Activated CD8-positive, alpha-beta T cell treated with anti-CD3 and anti-CD28 coated beads for 36 hours (primary cell): ENCODE measurements at regions not wholly inside any gene's neighbourhood (a gene's known extent, or its start where the extent isn't known, plus 50 kb on each side); places are given as distances from the start of the nearest gene placed in this dataset.

ENCODE experiments used
- ATAC-seq: fragments of 200-7000 bp; cut with Tn5 transposase; one replicate; pipeline ENCODE4 v1.10.0; 2021; ENCODE audit warnings: mild to moderate bottlenecking, moderate library complexity
- CTCF ChIA-PET: fragments of 350-600 bp; sonication (Branson Sonifier 250); formaldehyde crosslinking; loops from one replicate; lab custom pipeline; 2021; ENCODE audit warnings: antibody characterized with exemption; lab: Charles Lee
- POLR2A ChIA-PET: fragments of 350-600 bp; sonication (Branson Sonifier 250); formaldehyde crosslinking; loops from one replicate; lab custom pipeline; 2021; ENCODE audit warnings: antibody characterized with exemption; lab: Charles Lee
- DNase-seq: peaks from one replicate; pipeline ENCODE4 v3.0.0-alpha.2; 2020
- H3K27ac Mint-ChIP-seq: one replicate; pipeline ENCODE4 v1.8.0; 2021; ENCODE audit warnings: mild to moderate bottlenecking, mixed read lengths
- H3K27me3 Mint-ChIP-seq: one replicate; pipeline ENCODE4 v1.8.0; 2021; ENCODE audit warnings: mixed read lengths
- H3K36me3 Mint-ChIP-seq: one replicate; pipeline ENCODE4 v1.8.0; 2021; ENCODE audit warnings: low read depth, mixed read lengths
- H3K4me1 Mint-ChIP-seq: one replicate; pipeline ENCODE4 v1.8.0; 2021; ENCODE audit warnings: low read depth, mixed read lengths
- H3K4me3 Mint-ChIP-seq: one replicate; pipeline ENCODE4 v1.8.0; 2021; ENCODE audit warnings: mild to moderate bottlenecking, moderate library complexity, mixed read lengths
- H3K9me3 Mint-ChIP-seq: one replicate; pipeline ENCODE4 v1.8.0; 2021; ENCODE audit warnings: mixed read lengths
- intact Hi-C: fragments of 100-400 bp; cut with micrococcal nuclease; formaldehyde crosslinking; loops from one replicate; pipeline ENCODE4 v1.10.0; 2022
- TF ChIP-seq, protein P1 (sequence below): fragments of 200-600 bp; IDR thresholded peaks from one replicate; pipeline ENCODE4 v1.8.0; 2022; ENCODE audit warnings: antibody characterized with exemption, mild to moderate bottlenecking

- no peaks in the 10 kb centered on the region for H3K9me3 Mint-ChIP-seq
Measured at GRCh38 chr11:15699978-15700377, 585.3 kb downstream of the INSC start.

DNA sequence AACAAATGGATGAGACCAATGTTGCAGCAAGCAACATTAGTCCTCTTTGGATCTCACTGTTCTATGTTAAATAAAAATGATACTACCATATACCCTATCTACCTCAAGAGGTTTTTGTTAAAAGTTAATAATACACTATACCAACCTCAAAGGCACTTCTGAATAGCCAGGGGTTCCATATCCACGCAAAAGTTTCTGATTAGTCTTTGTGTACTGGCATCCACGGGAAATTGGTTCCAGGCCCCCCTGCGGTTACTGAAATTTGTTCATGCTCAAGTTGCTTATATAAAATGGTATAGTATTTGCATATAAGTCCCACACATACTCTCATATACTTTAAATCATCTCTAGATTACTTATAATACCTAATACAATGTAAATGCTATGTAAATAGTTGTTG, 585.7 kb downstream of the INSC start:
- no peaks in the 10 kb centered on the region for H3K36me3 Mint-ChIP-seq
- no peak for DNase-seq
- CTCF ChIA-PET, result no interaction called here
- ATAC-seq, result no peak
- peaks cover 2% of the 10 kb centered on the region for H3K27me3 Mint-ChIP-seq
- TF ChIP-seq, protein P1, sequence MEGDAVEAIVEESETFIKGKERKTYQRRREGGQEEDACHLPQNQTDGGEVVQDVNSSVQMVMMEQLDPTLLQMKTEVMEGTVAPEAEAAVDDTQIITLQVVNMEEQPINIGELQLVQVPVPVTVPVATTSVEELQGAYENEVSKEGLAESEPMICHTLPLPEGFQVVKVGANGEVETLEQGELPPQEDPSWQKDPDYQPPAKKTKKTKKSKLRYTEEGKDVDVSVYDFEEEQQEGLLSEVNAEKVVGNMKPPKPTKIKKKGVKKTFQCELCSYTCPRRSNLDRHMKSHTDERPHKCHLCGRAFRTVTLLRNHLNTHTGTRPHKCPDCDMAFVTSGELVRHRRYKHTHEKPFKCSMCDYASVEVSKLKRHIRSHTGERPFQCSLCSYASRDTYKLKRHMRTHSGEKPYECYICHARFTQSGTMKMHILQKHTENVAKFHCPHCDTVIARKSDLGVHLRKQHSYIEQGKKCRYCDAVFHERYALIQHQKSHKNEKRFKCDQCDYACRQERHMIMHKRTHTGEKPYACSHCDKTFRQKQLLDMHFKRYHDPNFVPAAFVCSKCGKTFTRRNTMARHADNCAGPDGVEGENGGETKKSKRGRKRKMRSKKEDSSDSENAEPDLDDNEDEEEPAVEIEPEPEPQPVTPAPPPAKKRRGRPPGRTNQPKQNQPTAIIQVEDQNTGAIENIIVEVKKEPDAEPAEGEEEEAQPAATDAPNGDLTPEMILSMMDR, result no peak
- H3K4me3 Mint-ChIP-seq, result no peak overlapping the region
- intact Hi-C loops, result loop anchor here (10.0 kb wide), 1 partner anchor 676 kb away; no protein-coding TSS in a partner anchor
- H3K27ac Mint-ChIP-seq, result no peak overlapping the region
- POLR2A ChIA-PET, result no interaction called here
- no peaks in the 10 kb centered on the region for H3K9me3 Mint-ChIP-seq
- H3K4me1 Mint-ChIP-seq, result no peaks in the 10 kb centered on the region

More at GRCh38 chr11:15699978-15700377, 585.3 kb downstream of the INSC start:
- H3K36me3 Mint-ChIP-seq, result no peaks in the 10 kb centered on the region
- H3K27ac Mint-ChIP-seq, result no peak overlapping the region
- no peak for ATAC-seq
- POLR2A ChIA-PET, result no interaction called here
- no peak overlapping the region for H3K4me3 Mint-ChIP-seq
- TF ChIP-seq, protein P1, result no peak
- intact Hi-C loops, result loop anchor here (10.0 kb wide), 1 partner anchor 675 kb away; no protein-coding TSS in a partner anchor
- CTCF ChIA-PET, result no interaction called here
- H3K4me1 Mint-ChIP-seq, result no peaks in the 10 kb centered on the region
- H3K27me3 Mint-ChIP-seq, result peaks cover 2% of the 10 kb centered on the region
- DNase-seq, result no peak

GRCh38 chr11:15704064-15704463, 589.3 kb downstream of the INSC start:
- Mint-ChIP-seq H3K27ac (no peak overlapping the region), H3K4me3 (no peak overlapping the region), H3K36me3 (no peaks in the 10 kb centered on the region), H3K9me3 (peaks cover 6% of the 10 kb centered on the region), H3K4me1 (no peaks in the 10 kb centered on the region), H3K27me3 (peaks cover 2% of the 10 kb centered on the region)
- ChIA-PET POLR2A (no interaction called here), CTCF (no interaction called here)
- ATAC-seq (no peak), DNase-seq (no peak)
- TF ChIP-seq, protein P1, result no peak
- intact Hi-C loops, result loop anchor here (10.0 kb wide), 1 partner anchor 679 kb away; no protein-coding TSS in a partner anchor

GRCh38 chr11:15704556-15704955, 589.8 kb downstream of the INSC start:
- H3K36me3 Mint-ChIP-seq, result no peaks in the 10 kb centered on the region
- H3K4me1 Mint-ChIP-seq, result no peaks in the 10 kb centered on the region
- peaks cover 2% of the 10 kb centered on the region for H3K27me3 Mint-ChIP-seq
- ChIA-PET POLR2A (no interaction called here), CTCF (no interaction called here)
- TF ChIP-seq, protein P1, result no peak
- intact Hi-C loops, result loop anchor here (10.0 kb wide), 1 partner anchor 680 kb away; no protein-coding TSS in a partner anchor
- H3K9me3 Mint-ChIP-seq, result peaks cover 6% of the 10 kb centered on the region
- no peak overlapping the region for H3K4me3 Mint-ChIP-seq
- DNase-seq (no peak), ATAC-seq (no peak)
- no peak overlapping the region for H3K27ac Mint-ChIP-seq

DNA sequence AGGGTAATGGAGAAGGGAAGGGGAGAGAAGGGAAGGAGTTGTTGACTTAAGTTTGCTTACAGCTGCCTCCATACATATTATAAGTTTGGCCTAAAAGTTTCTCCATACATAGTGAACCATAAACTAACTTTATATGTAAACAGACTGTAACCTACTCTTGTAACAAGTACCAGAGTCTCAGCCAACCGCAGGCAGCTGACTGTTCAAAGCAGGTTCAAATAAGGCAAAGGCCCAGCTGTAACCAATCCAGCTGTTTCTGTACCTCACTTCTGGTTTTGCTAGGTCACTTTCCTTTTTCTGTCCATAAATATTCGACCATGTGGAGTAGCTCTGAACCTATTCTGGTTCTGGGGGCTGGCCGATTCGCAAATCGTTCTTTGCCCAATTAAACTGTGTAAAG, 591.2 kb downstream of the INSC start:
- intact Hi-C loops, result loop anchor here (10.0 kb wide), 1 partner anchor 681 kb away; no protein-coding TSS in a partner anchor
- no peak for ATAC-seq
- Mint-ChIP-seq H3K4me3 (no peak overlapping the region), H3K4me1 (no peaks in the 10 kb centered on the region), H3K36me3 (no peaks in the 10 kb centered on the region), H3K27me3 (peaks cover 1% of the 10 kb centered on the region), H3K27ac (no peak overlapping the region), H3K9me3 (peaks cover 6% of the 10 kb centered on the region)
- TF ChIP-seq, protein P1, result no peak
- DNase-seq, result no peak
- CTCF ChIA-PET, result no interaction called here
- POLR2A ChIA-PET, result no interaction called here
